Activated T-cell treated with anti-CD3 and anti-CD28 coated beads, Interleukin-2, amount 50 U/mL, for 24 hours (primary cell): ENCODE measurements at regions not wholly inside any gene's neighbourhood (a gene's known extent, or its start where the extent isn't known, plus 50 kb on each side); places are given as distances from the start of the nearest gene placed in this dataset.

ENCODE experiments used
- DNase-seq: peaks from one replicate; pipeline ENCODE4 v3.0.0-alpha.2; 2020
- H3K27ac Mint-ChIP-seq: 2 replicates; pipeline ENCODE4 v1.8.0; 2020; ENCODE audit warnings: mild to moderate bottlenecking, mixed read lengths
- H3K27me3 Mint-ChIP-seq: 2 replicates; pipeline ENCODE4 v1.8.0; 2020; ENCODE audit warnings: mixed read lengths
- H3K36me3 Mint-ChIP-seq: 2 replicates; pipeline ENCODE4 v1.8.0; 2020; ENCODE audit warnings: low read depth, mixed read lengths
- H3K4me1 Mint-ChIP-seq: 2 replicates; pipeline ENCODE4 v1.8.0; 2020; ENCODE audit warnings: low read depth, mixed read lengths
- H3K4me3 Mint-ChIP-seq: 2 replicates; pipeline ENCODE4 v1.8.0; 2020; ENCODE audit warnings: mild to moderate bottlenecking, moderate library complexity, mixed read lengths
- H3K9me3 Mint-ChIP-seq: 2 replicates; pipeline ENCODE4 v1.8.0; 2020; ENCODE audit warnings: mixed read lengths

- H3K36me3 Mint-ChIP-seq = no peaks in the 10 kb centered on the region
These were observed 998.9 kb upstream of the GJE1 start for GRCh38 chr6:141133836-141134235.

DNA sequence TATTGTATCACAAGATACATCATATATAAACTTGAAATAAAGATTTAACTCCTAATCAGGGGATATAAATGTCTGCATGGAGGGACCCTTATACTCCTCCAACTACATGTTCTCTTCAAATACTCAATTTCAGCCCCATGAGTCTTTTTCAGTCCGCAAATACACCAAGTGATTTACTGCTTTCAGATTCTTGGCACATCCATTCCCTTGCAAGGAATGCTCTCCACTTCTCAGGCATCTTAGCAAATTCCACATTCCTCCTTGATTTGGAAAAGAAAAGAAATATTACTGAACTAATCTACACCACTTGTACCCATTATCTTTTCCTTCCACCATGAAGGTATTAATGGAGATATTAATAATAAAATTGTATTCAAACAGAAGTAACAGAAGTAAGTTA lies 999.4 kb upstream of the GJE1 start:
- Mint-ChIP-seq H3K4me1 (no peaks in the 10 kb centered on the region), H3K27ac (no peak overlapping the region), H3K4me3 (no peak overlapping the region), H3K9me3 (no peaks in the 10 kb centered on the region), H3K27me3 (no peaks in the 10 kb centered on the region), H3K36me3 (no peaks in the 10 kb centered on the region)
- DNase-seq = no peak

More at GRCh38 chr6:141133836-141134235, 998.9 kb upstream of the GJE1 start:
- H3K27me3 Mint-ChIP-seq = no peaks in the 10 kb centered on the region
- no peaks in the 10 kb centered on the region for H3K4me1 Mint-ChIP-seq
- no peak overlapping the region for H3K27ac Mint-ChIP-seq
- DNase-seq = no peak
- no peak overlapping the region for H3K4me3 Mint-ChIP-seq
- no peaks in the 10 kb centered on the region for H3K9me3 Mint-ChIP-seq

DNA sequence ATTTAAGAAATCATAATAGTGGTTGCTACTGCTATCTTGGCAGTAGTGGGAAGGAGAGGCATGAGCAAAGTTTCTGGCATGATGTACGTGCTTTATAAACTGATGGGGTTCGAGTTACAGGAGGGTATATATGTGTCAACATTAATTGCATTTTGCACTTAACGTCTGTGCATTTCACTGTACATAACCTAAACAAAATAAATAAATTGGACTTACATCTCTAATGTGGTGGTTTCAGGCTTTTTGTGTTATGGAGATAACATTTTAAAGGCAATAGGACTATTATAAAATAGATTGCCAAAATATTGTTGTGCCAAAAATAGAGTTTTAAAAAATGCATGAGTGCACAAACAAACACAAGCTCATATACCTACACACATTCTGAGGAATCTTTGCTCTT lies 1001.1 kb upstream of the GJE1 start:
- DNase-seq = no peak
- H3K4me1 Mint-ChIP-seq = no peaks in the 10 kb centered on the region
- no peak overlapping the region for H3K4me3 Mint-ChIP-seq
- no peak overlapping the region for H3K27ac Mint-ChIP-seq
- no peaks in the 10 kb centered on the region for H3K27me3 Mint-ChIP-seq
- no peaks in the 10 kb centered on the region for H3K9me3 Mint-ChIP-seq
- no peaks in the 10 kb centered on the region for H3K36me3 Mint-ChIP-seq

- DNase-seq = no peak
- H3K27me3 Mint-ChIP-seq = peaks cover 8% of the 10 kb centered on the region
- no peak overlapping the region for H3K4me3 Mint-ChIP-seq
- H3K27ac Mint-ChIP-seq = no peak overlapping the region
- H3K36me3 Mint-ChIP-seq = no peaks in the 10 kb centered on the region
- no peaks in the 10 kb centered on the region for H3K9me3 Mint-ChIP-seq
- H3K4me1 Mint-ChIP-seq = no peaks in the 10 kb centered on the region
These were observed 1009.2 kb upstream of the GJE1 start for GRCh38 chr6:141123497-141123896.

DNA sequence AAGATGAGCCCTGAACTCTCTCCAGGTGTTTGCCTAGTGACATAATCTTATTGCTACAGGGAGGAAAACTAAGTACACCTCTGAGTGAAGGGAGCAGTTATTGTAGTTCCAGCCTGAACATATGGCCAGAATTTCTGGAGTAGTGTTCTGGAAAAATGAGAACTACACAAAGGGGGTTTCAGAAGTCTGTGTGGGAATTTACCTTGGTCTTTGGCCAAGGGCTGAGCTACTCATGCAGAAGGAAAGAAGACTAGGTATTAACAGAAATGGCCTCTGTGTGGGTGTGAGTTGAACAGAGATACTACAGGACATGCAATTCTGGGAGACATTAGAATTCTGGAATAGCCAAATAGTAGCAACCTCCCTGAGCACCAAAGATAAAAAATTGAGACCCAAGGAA lies 1009.7 kb upstream of the GJE1 start:
- DNase-seq = no peak
- Mint-ChIP-seq H3K36me3 (no peaks in the 10 kb centered on the region), H3K27ac (no peak overlapping the region), H3K9me3 (no peaks in the 10 kb centered on the region), H3K27me3 (peaks cover 8% of the 10 kb centered on the region), H3K4me1 (no peaks in the 10 kb centered on the region), H3K4me3 (no peak overlapping the region)

DNA sequence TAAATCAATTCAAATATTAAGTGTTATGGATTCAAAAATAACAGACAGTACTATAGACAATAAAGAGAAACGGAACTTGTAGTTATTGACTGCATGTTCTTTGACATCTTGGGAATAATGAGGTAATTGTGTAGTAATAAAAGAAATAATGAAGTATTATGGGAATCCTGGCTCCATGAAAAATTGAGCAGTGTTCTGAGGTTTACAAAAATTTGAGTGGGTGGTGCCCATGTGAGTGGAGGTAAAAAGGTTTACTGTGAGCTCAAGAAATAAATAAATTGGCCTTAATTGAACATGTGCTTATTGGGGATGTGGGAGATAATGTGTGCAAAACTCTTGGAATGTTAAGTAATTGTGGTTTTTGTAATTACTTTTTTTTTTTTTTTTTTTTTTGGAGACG lies 1013.7 kb upstream of the GJE1 start:
- no peaks in the 10 kb centered on the region for H3K9me3 Mint-ChIP-seq
- H3K36me3 Mint-ChIP-seq = no peaks in the 10 kb centered on the region
- H3K27me3 Mint-ChIP-seq = peaks cover 5% of the 10 kb centered on the region
- no peak for DNase-seq
- H3K4me3 Mint-ChIP-seq = no peak overlapping the region
- H3K4me1 Mint-ChIP-seq = no peaks in the 10 kb centered on the region
- no peak overlapping the region for H3K27ac Mint-ChIP-seq

- Mint-ChIP-seq H3K27ac (no peak overlapping the region), H3K4me1 (no peaks in the 10 kb centered on the region), H3K27me3 (peaks cover 7% of the 10 kb centered on the region), H3K36me3 (no peaks in the 10 kb centered on the region), H3K4me3 (no peak overlapping the region), H3K9me3 (no peaks in the 10 kb centered on the region)
- no peak for DNase-seq
These were observed 1014.9 kb upstream of the GJE1 start for GRCh38 chr6:141117874-141118273.

GRCh38 chr6:141110481-141110880 lies 1022.2 kb upstream of the GJE1 start:
- no peaks in the 10 kb centered on the region for H3K9me3 Mint-ChIP-seq
- no peak for DNase-seq
- H3K27me3 Mint-ChIP-seq = peaks cover 3% of the 10 kb centered on the region
- no peak overlapping the region for H3K27ac Mint-ChIP-seq
- no peaks in the 10 kb centered on the region for H3K36me3 Mint-ChIP-seq
- no peaks in the 10 kb centered on the region for H3K4me1 Mint-ChIP-seq
- no peak overlapping the region for H3K4me3 Mint-ChIP-seq

GRCh38 chr6:141107591-141108160 lies 1025.0 kb upstream of the GJE1 start:
- Mint-ChIP-seq H3K36me3 (no peaks in the 10 kb centered on the region), H3K27ac (no peak overlapping the region), H3K4me3 (no peak overlapping the region), H3K27me3 (no peaks in the 10 kb centered on the region), H3K9me3 (no peaks in the 10 kb centered on the region), H3K4me1 (peaks cover 4% of the 10 kb centered on the region)
- no peak for DNase-seq

GRCh38 chr6:141105481-141105880 lies 1027.2 kb upstream of the GJE1 start:
- H3K9me3 Mint-ChIP-seq = no peaks in the 10 kb centered on the region
- DNase-seq = no peak
- peaks cover 4% of the 10 kb centered on the region for H3K27me3 Mint-ChIP-seq
- no peak overlapping the region for H3K27ac Mint-ChIP-seq
- no peaks in the 10 kb centered on the region for H3K36me3 Mint-ChIP-seq
- peaks cover 4% of the 10 kb centered on the region for H3K4me1 Mint-ChIP-seq
- H3K4me3 Mint-ChIP-seq = no peak overlapping the region

DNA sequence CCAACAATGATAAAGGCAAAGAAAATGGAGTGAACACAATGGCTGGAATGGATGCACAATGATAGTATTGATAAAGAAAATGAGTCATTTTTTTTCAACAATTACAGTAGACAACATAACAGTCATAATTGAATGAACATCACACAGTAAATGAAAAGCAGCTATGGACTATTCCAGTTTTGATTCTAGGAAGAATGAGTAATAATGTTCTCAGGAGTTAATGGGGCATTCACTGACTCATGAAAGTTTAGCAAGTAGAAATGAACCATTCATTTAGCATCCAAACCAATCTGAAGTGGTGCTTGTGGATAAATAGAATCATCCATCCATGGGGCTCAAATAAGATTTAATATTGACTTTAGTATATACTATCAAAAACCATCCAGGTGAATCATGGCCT lies 1029.5 kb upstream of the GJE1 start:
- peaks cover 4% of the 10 kb centered on the region for H3K4me1 Mint-ChIP-seq
- no peaks in the 10 kb centered on the region for H3K36me3 Mint-ChIP-seq
- no peak for DNase-seq
- H3K9me3 Mint-ChIP-seq = no peaks in the 10 kb centered on the region
- no peak overlapping the region for H3K27ac Mint-ChIP-seq
- H3K27me3 Mint-ChIP-seq = peaks cover 10% of the 10 kb centered on the region
- H3K4me3 Mint-ChIP-seq = no peak overlapping the region

DNA sequence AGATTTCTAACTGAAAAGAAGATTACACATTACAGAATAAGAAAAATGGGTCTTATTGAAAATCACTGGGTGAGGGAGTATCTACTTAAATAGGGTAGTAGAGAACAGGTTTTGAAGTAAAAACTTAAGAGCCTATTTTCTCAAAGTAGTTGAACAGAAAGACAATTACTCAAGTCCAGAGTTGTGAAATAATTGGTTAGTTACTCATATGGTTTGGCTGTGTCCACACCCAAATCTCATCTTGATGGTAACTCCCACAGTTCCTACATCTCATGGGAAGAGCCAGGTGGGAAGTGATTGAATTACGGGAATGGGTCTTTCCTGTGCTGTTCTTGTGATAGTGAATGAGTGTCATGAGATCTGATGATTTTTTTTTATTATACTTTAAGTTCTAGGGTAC lies 1035.3 kb upstream of the GJE1 start:
- no peak for DNase-seq
- H3K9me3 Mint-ChIP-seq = no peaks in the 10 kb centered on the region
- no peak overlapping the region for H3K27ac Mint-ChIP-seq
- H3K27me3 Mint-ChIP-seq = peaks cover 15% of the 10 kb centered on the region
- H3K36me3 Mint-ChIP-seq = no peaks in the 10 kb centered on the region
- H3K4me1 Mint-ChIP-seq = no peaks in the 10 kb centered on the region
- H3K4me3 Mint-ChIP-seq = no peak overlapping the region

GRCh38 chr6:141095308-141095707 lies 1037.4 kb upstream of the GJE1 start:
- no peak for DNase-seq
- Mint-ChIP-seq H3K27ac (no peak overlapping the region), H3K9me3 (no peaks in the 10 kb centered on the region), H3K4me3 (no peak overlapping the region), H3K4me1 (no peaks in the 10 kb centered on the region), H3K27me3 (peaks cover 11% of the 10 kb centered on the region), H3K36me3 (no peaks in the 10 kb centered on the region)

DNA sequence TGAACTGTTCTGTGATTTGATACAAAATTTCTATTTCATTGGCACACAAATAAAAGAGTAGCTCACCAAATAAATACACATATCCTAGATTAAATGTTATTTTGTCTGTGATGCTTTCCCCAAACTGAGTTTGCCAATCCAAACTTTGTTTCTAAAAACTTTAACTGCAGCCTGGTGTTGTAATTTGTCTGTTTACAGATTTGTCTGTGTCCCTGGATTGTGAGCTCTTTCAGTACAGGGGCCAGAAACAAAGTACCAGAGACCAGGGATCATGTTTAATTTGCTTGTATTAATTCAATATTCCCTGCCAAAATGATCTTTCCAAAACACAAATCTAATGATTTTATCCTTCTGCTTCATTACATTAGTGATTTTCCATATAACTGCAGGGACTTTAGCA lies 1044.6 kb upstream of the GJE1 start:
- H3K27me3 Mint-ChIP-seq = no peaks in the 10 kb centered on the region
- no peak overlapping the region for H3K4me3 Mint-ChIP-seq
- no peak overlapping the region for H3K27ac Mint-ChIP-seq
- H3K9me3 Mint-ChIP-seq = no peaks in the 10 kb centered on the region
- no peak for DNase-seq
- no peaks in the 10 kb centered on the region for H3K4me1 Mint-ChIP-seq
- H3K36me3 Mint-ChIP-seq = no peaks in the 10 kb centered on the region

DNA sequence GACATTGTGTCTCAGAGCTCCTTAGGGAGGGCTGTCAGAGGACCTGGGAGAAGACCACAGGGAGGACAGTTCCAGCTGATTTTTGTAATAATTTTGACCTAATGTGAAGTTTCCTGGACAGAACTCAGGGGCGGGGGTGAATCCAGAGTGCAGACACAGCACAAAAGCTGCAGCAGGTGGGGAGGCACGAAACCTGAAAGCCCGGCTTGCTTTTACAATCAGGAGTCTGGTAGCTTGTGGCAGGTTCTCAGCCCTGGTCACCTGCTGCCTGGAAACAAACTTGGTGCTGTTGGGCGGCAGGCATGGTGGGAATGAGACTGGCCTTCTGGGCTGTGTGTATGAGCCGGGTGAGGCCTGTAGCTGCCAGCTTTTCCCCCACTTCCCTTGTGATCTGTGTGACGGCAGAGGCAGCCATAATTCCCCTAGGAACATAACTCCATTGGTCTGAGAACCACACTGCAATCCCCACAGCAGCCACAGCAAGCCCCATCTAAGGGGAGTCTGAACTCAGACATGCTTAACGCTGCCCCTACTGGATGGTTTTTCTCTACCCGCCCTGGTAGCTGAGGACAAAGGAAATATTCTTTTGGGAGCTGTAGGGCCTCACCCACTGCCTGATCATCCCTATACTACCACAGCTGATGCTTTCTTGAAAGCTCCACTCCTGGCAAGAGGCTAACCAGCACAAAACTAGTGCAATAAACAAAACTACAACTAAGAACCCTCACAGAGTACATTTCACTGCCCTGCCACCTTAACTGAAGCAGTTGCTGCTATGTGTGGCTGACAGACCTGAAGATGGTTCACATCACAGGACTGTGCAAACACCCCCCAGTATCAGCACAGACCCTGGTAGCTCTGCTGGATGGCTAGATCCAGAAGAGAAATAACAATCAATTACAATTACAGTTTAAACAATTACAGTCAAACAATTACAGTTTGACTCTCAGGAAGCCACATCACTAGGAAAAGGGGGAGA lies 1055.1 kb upstream of the GJE1 start:
- no peak overlapping the region for H3K4me3 Mint-ChIP-seq
- no peak overlapping the region for H3K27ac Mint-ChIP-seq
- no peaks in the 10 kb centered on the region for H3K4me1 Mint-ChIP-seq
- H3K27me3 Mint-ChIP-seq = no peaks in the 10 kb centered on the region
- DNase-seq = no peak
- H3K36me3 Mint-ChIP-seq = no peaks in the 10 kb centered on the region
- H3K9me3 Mint-ChIP-seq = no peaks in the 10 kb centered on the region
